Ovary (tissue), 3 donors: ENCODE measurements at regions not wholly inside any gene's neighbourhood (a gene's known extent, or its start where the extent isn't known, plus 50 kb on each side); places are given as distances from the start of the nearest gene placed in this dataset.

Experiments used
- CTCF ChIP-seq, 3 donors: fragments of 450-650 bp in 2 of 3; fragments of 200-600 bp in 1 of 3; IDR thresholded peaks; one replicate each; pipeline versions ENCODE4 v1.5.1 to v1.8.0; 2016 to 2022; ENCODE audit warnings: antibody characterized with exemption in 3 of 3, mild to moderate bottlenecking in 1 of 3
- POLR2A ChIP-seq: fragments of 450-650 bp; IDR thresholded peaks from one replicate; pipeline ENCODE4 v1.6.1; 2017; ENCODE audit warnings: antibody characterized with exemption, mild to moderate bottlenecking, moderate library complexity
- donor health status: DM: no; HTN: no; CAD: no.

- TF ChIP-seq CTCF (IDR thresholded peaks at IDR 0.05) (no peak), POLR2A (no peak)
These were observed 1518.1 kb downstream of the GRIK2 start for GRCh38 chr6:102911571-102911970.
